ENCODE measurements at regions not wholly inside any gene's neighbourhood (a gene's known extent, or its start where the extent isn't known, plus 50 kb on each side); places are given as distances from the start of the nearest gene placed in this dataset.
"Not testable (repeated sequence)": the region's sequence is repeated elsewhere in the genome, so short reads cannot be mapped to it uniquely, and the experiment has no call there.

- DNase-seq, result no peak
Measured at GRCh38 chr18:78431606-78432005, 548.0 kb upstream of the SALL3 start.

- DNase-seq, result no peak
Measured at GRCh38 chr18:78433562-78433961, 546.1 kb upstream of the SALL3 start.

- DNase-seq, result no peak
Measured at GRCh38 chr18:78436110-78436509, 543.5 kb upstream of the SALL3 start.

- not testable (repeated sequence) for DNase-seq
Measured at GRCh38 chr18:78438235-78438634, 541.4 kb upstream of the SALL3 start.

- DNase-seq, result no peak
Measured at GRCh38 chr18:78445880-78446279, 533.7 kb upstream of the SALL3 start.

- no peak for DNase-seq
Measured at GRCh38 chr18:78447211-78447610, 532.4 kb upstream of the SALL3 start.

- DNase-seq, result no peak
Measured at GRCh38 chr18:78448106-78448505, 531.5 kb upstream of the SALL3 start.

GRCh38 chr18:78448591-78448990, 531.0 kb upstream of the SALL3 start:
- no peak for DNase-seq

GRCh38 chr18:78454221-78454620, 525.4 kb upstream of the SALL3 start:
- DNase-seq, result no peak

- no peak for DNase-seq
Measured at GRCh38 chr18:78455386-78455785, 524.2 kb upstream of the SALL3 start.

- DNase-seq, result no peak
Measured at GRCh38 chr18:78457011-78457410, 522.6 kb upstream of the SALL3 start.

GRCh38 chr18:78457731-78458130, 521.9 kb upstream of the SALL3 start:
- no peak for DNase-seq

- no peak for DNase-seq
Measured at GRCh38 chr18:78458356-78458755, 521.3 kb upstream of the SALL3 start.

- no peak for DNase-seq
Measured at GRCh38 chr18:78459668-78460067, 520.0 kb upstream of the SALL3 start.

GRCh38 chr18:78460558-78460957, 519.1 kb upstream of the SALL3 start:
- no peak for DNase-seq

- no peak for DNase-seq
Measured at GRCh38 chr18:78473563-78473962, 506.1 kb upstream of the SALL3 start.

- no peak for DNase-seq
Measured at GRCh38 chr18:78477840-78478239, 501.8 kb upstream of the SALL3 start.

- no peak for DNase-seq
Measured at GRCh38 chr18:78479443-78479842, 500.2 kb upstream of the SALL3 start.

GRCh38 chr18:78480262-78481054, 499.2 kb upstream of the SALL3 start:
- DNase-seq, result no peak

GRCh38 chr18:78482378-78482777, 497.2 kb upstream of the SALL3 start:
- DNase-seq, result no peak

- DNase-seq, result no peak
Measured at GRCh38 chr18:78487649-78488048, 492.0 kb upstream of the SALL3 start.

- no peak for DNase-seq
Measured at GRCh38 chr18:78492064-78492812, 487.4 kb upstream of the SALL3 start.

GRCh38 chr18:78492813-78493371, 486.7 kb upstream of the SALL3 start:
- no peak for DNase-seq

- DNase-seq, result not testable (repeated sequence)
Measured at GRCh38 chr18:78493490-78493889, 486.1 kb upstream of the SALL3 start.
